ENCODE measurements at regions not wholly inside any gene's neighbourhood (a gene's known extent, or its start where the extent isn't known, plus 50 kb on each side); places are given as distances from the start of the nearest gene placed in this dataset.

DNA sequence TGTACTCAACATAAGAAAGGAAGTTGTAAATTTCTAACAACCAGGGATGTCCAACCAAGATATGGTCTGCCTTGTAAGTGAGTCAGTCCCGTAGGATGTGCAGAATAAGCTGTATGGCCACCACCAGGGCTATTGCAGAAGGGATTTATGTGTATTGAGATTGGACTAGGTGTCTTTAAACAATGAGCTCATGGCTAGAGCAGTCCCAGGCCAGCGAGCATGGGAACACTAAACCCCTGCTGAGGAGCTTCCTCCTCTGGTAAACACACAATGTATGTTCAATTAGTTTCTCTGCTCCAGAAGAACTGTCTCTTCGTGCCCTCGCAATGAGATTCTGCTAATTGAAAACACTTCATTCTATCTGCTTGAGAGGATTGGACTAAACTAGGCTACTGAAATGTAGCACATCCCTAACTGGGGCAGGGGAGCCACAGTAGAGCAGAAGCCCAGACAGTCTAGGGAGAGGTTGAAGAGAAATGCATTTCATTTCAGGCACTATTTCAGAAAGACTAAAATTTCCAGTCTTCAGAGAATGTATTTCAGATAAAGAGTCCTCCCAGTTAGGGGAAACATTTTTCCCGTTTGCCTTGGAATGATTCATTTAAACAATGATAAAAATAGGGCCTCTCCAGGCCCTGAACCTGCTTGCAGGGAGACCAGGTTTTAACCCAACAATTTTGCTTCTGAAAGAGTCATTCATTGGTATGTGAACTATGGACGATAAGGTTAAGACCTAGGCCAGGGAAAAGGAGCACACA lies 154.7 kb downstream of the FAM114A2 start:
- DNase-seq (ENCODE audit: low read depth) = peak; percentile 31
- TF ChIP-seq, protein P1, sequence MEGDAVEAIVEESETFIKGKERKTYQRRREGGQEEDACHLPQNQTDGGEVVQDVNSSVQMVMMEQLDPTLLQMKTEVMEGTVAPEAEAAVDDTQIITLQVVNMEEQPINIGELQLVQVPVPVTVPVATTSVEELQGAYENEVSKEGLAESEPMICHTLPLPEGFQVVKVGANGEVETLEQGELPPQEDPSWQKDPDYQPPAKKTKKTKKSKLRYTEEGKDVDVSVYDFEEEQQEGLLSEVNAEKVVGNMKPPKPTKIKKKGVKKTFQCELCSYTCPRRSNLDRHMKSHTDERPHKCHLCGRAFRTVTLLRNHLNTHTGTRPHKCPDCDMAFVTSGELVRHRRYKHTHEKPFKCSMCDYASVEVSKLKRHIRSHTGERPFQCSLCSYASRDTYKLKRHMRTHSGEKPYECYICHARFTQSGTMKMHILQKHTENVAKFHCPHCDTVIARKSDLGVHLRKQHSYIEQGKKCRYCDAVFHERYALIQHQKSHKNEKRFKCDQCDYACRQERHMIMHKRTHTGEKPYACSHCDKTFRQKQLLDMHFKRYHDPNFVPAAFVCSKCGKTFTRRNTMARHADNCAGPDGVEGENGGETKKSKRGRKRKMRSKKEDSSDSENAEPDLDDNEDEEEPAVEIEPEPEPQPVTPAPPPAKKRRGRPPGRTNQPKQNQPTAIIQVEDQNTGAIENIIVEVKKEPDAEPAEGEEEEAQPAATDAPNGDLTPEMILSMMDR (conservative IDR thresholded peaks at IDR 0.05; ENCODE audit: low read depth, low read length) = no peak

DNA sequence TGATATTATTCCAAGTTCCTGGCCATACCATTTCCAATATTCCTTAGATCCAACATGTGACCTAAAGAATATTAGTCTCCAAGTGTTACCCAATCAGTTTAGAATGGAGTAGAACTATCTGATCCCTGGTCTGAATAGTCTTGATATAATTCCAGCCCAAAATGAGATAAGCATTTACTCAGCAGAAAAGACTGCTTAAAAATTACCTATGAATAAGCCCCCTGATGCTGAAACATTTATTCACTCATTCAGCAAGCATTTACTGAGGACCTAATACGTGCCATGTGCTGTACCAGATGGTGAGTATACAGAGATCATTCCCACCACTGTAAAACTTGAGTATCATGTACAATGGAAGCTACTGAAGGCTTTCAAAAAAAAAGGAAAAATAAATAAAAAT lies 157.0 kb downstream of the FAM114A2 start:
- no peak overlapping the region for H3K4me3 ChIP-seq (ENCODE audit: low read depth, low read length)
- no peak for DNase-seq (ENCODE audit: low read depth)
- TF ChIP-seq, protein P1 (conservative IDR thresholded peaks at IDR 0.05; ENCODE audit: low read depth, low read length) = no peak

More for the DNA sequence above, 154.7 kb downstream of the FAM114A2 start:
- no peak overlapping the region for H3K4me3 ChIP-seq (ENCODE audit: low read depth, low read length)

DNA sequence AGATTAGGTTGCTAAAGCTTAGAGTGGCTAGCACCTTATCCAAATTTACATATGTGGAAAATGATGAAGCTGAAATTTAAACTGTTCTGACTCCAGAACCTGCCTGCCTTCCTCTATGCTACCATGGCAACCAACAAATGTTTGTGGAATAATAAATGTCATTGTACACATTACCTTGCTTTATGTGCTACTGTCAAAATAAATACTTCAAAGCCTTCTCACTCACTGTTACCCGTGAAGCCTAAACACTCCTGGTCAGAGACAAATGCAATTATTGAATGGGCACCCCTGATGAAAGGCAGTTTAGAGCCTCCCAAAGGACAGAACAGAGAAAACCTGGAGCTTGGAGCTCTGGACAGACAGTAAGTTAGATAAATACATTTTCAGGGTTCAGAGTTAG lies 158.6 kb downstream of the FAM114A2 start:
- no peak for DNase-seq (ENCODE audit: low read depth)
- TF ChIP-seq, protein P1 (conservative IDR thresholded peaks at IDR 0.05; ENCODE audit: low read depth, low read length) = no peak
- no peak overlapping the region for H3K4me3 ChIP-seq (ENCODE audit: low read depth, low read length)

DNA sequence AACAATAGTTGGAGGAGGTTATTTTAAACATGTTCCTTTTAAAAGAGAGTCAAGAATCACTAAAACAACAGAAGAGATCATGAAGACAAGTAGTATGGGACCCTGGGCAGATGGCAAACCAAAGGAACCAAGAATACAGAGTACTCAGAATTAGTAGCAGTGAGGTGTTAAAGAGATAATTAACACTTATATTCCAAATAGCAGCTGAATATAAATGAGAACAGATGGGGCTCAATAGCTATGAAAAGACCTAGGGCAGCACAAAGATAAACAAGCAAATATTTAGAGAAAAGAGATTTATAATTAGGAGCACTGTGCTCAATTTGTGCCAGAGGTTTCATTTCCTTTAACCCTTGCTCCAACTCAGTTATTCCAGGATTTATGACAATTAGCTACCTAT lies 159.1 kb downstream of the FAM114A2 start:
- TF ChIP-seq, protein P1 (conservative IDR thresholded peaks at IDR 0.05; ENCODE audit: low read depth, low read length) = no peak
- DNase-seq (ENCODE audit: low read depth) = no peak
- H3K4me3 ChIP-seq (ENCODE audit: low read depth, low read length) = no peak overlapping the region

DNA sequence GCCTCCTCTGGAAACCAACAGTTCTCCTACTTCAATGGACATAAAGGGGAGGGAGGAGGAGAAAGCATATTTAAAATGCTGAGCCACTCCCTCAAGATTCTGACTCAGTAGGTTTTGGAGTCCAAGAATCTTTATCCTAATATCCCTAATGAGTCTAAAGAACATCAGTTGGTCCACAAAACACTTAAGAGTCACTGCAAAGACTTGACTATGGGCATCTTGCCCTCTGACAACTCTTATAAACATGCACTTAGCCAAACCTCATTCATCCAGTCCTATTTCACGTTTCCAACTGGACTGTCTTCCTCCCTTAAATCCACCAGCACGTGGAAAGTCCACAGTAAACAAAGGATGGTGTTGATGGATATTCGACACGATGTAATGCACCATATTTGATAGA lies 172.5 kb downstream of the FAM114A2 start:
- TF ChIP-seq, protein P1 (conservative IDR thresholded peaks at IDR 0.05; ENCODE audit: low read depth, low read length) = no peak
- no peak overlapping the region for H3K4me3 ChIP-seq (ENCODE audit: low read depth, low read length)
- no peak for DNase-seq (ENCODE audit: low read depth)

DNA sequence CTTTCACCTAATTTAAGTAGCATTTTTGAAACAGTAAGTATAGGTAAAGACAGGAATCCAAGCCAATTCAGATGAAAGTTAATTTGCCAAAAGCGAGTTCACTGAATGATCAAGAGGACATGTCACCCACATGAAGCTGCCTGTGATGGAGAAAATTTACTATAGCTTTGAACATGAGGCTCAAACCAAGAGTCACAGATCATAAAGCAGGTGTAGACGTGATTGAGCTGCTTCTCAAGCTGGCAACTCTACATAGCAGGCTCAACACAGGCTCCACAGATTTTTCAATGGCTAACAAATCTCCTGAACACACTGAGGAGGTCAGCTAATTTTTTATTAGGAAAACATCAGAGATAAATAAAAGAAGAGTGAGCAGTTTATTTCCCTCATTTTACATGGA lies 173.7 kb downstream of the FAM114A2 start:
- DNase-seq (ENCODE audit: low read depth) = no peak
- H3K4me3 ChIP-seq (ENCODE audit: low read depth, low read length) = no peak overlapping the region
- TF ChIP-seq, protein P1 (conservative IDR thresholded peaks at IDR 0.05; ENCODE audit: low read depth, low read length) = no peak

DNA sequence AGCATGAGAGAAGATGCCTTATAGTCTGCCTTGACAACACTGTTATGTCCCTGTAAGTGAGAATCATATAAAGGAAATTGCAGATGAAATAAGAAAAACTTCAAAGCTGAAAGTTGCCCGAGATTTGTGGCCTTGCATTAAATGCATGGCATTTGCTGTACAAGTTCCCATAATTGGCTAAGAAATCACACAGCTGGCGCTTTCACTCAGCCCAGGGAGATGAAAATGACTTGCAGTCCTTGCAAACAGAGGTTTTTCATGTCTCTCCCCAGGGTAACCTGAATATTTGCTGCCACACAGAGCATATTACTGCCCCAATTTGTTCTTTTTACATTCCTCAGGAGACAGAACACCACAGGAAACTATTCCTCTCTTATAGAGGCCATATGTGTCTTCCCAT lies 174.8 kb downstream of the FAM114A2 start:
- DNase-seq (ENCODE audit: low read depth) = no peak
- no peak overlapping the region for H3K4me3 ChIP-seq (ENCODE audit: low read depth, low read length)
- TF ChIP-seq, protein P1 (conservative IDR thresholded peaks at IDR 0.05; ENCODE audit: low read depth, low read length) = no peak

Measured in choroid plexus epithelial cell (primary cell).